ENCODE measurements at regions not wholly inside any gene's neighbourhood (a gene's known extent, or its start where the extent isn't known, plus 50 kb on each side); places are given as distances from the start of the nearest gene placed in this dataset.

DNA sequence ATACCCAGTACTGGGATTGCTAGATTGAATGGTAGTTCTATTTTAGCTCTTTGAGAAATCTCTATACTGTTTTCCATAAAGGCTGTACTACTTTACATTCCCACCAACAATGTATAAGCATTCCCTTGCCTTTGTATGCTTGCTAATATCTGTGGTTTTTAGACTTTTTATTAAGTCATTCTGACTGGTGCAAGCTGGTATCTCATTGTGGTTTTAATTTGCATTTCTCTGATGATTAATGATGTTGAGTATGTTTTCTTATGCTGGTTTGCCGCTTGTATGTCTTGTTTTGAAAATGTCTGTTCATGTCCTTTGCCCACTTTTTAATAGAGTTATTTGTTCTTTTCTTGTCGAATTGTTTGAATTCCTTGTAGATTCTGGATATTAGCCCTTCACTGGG, 512.7 kb upstream of the PAPPA start:
- TF ChIP-seq, protein P1, sequence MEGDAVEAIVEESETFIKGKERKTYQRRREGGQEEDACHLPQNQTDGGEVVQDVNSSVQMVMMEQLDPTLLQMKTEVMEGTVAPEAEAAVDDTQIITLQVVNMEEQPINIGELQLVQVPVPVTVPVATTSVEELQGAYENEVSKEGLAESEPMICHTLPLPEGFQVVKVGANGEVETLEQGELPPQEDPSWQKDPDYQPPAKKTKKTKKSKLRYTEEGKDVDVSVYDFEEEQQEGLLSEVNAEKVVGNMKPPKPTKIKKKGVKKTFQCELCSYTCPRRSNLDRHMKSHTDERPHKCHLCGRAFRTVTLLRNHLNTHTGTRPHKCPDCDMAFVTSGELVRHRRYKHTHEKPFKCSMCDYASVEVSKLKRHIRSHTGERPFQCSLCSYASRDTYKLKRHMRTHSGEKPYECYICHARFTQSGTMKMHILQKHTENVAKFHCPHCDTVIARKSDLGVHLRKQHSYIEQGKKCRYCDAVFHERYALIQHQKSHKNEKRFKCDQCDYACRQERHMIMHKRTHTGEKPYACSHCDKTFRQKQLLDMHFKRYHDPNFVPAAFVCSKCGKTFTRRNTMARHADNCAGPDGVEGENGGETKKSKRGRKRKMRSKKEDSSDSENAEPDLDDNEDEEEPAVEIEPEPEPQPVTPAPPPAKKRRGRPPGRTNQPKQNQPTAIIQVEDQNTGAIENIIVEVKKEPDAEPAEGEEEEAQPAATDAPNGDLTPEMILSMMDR (conservative IDR thresholded peaks at IDR 0.05; ENCODE audit: low read depth, low read length) = no peak
- H3K4me3 ChIP-seq (ENCODE audit: low read length) = no peak overlapping the region
- no peak for DNase-seq (ENCODE audit: low read depth)

DNA sequence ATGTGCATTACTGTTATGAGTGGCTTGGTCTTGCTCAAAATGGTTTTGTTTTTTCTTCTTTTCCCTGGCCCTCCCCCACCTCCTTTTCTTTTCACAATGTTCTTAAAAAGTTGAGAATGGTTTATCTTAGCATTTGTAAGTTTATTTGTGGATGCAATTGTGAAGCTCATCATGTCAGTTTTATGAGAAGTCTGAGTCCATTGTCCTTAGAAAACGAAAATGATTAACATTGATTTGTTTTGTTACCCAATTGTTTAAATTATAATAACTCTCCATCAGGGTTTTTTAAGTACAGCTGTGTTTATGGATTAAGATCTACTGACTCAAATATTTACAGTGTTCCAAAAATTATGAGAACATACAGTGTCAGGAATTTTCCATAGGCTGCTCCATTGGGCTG, 511.3 kb upstream of the PAPPA start:
- TF ChIP-seq, protein P1 (conservative IDR thresholded peaks at IDR 0.05; ENCODE audit: low read depth, low read length) = no peak
- no peak for DNase-seq (ENCODE audit: low read depth)
- no peak overlapping the region for H3K4me3 ChIP-seq (ENCODE audit: low read length)

DNA sequence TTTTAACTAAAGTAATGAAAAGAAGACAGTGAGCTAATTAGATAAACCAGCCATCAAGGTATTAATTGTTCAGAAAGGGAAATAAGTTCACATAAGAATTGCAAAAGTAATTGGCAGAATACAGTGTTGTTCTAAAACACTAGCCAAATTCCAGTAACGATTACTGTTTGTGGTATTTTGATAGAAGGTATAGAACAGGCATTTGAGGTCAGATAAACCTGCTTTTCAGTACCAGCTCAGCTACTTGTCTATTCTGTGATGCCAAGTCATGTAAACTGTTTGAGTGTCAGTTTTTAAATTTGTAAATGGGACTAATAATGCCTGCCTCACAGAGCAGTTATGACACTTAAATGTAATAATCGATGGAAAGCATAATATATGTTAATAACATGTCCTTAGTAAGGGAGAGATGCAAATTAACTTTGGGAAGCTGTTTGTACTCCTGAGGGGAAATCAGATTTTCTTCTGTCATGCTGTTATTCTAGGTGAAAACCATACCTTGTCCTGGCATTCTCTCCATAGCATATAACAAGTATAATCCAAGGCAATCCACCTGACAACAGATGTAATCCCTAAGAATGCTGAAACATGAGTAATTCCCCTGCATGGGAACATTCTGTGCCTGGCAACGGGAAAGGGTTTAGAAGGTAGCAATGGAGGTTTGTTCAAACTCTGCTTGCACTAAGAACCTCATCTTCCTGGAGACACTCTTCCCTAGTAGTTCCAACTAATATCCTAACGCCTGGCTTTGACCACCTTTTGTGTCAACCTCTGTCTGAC, 509.5 kb upstream of the PAPPA start:
- peak; percentile 65 for DNase-seq (ENCODE audit: low read depth)
- no peak overlapping the region for H3K4me3 ChIP-seq (ENCODE audit: low read length)
- TF ChIP-seq, protein P1 (conservative IDR thresholded peaks at IDR 0.05; ENCODE audit: low read depth, low read length) = no peak

DNA sequence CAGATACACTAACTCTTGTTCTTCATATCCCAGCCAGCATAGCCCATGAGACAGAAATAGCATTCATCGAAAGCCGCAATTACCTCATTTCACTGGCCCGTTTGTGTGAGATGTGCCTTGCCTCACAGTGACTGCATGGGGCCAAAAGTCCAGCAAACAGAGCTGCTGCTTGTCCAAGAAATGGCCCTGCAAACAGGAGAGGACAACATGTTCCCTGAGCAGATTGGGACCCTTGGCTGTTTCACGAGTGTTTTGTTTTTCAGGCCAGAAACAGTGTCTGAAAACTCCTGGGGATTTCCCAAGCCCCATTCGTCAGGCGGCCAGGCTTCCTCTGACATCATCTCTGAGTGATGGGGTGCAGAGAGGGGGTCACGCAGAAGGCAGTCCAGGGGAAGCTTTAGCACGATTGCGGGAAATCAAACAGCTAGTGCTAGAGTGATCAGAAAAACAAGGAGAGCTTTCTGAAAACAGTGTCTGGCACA, 503.6 kb upstream of the PAPPA start:
- TF ChIP-seq, protein P1 (conservative IDR thresholded peaks at IDR 0.05; ENCODE audit: low read depth, low read length) = no peak
- no peak overlapping the region for H3K4me3 ChIP-seq (ENCODE audit: low read length)
- no peak for DNase-seq (ENCODE audit: low read depth)

DNA sequence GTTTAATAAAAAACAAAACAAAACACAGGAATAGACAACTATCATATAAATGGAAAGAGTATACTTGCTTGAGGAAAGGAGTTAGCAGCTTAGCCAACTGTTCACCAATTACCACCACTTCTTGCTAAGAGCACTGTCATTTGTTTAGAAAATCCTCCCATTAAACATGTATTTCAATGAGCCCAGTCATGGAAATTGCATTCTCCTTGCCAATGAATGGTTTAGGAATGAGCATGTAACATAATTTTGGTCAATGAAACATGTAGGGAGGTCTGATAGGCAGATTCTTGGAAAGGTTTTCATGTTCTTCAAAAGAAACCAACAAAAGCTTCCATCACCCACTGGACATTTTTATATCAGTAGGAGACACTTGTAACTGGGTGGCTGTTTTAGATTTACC, 502.8 kb upstream of the PAPPA start:
- no peak for DNase-seq (ENCODE audit: low read depth)
- H3K4me3 ChIP-seq (ENCODE audit: low read length) = no peak overlapping the region
- TF ChIP-seq, protein P1 (conservative IDR thresholded peaks at IDR 0.05; ENCODE audit: low read depth, low read length) = no peak

DNA sequence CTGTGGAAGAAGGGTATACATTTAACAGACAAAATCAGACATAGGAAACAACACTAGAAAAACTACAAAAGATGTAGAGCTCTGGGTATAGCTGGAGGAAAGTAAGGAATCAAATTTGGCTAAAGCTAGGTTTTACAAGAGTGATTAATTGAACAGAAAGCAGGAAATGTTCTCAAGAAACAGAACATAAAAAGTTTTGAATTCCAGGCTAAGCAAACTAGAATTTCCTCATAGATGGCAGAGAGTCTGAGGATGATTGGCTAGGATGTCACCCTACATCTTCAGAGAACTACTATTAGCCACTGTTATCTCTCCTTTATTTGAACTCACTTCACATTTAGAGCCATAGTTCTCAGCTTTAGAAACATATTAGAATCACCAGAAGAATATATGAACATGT, 502.1 kb upstream of the PAPPA start:
- no peak overlapping the region for H3K4me3 ChIP-seq (ENCODE audit: low read length)
- TF ChIP-seq, protein P1 (conservative IDR thresholded peaks at IDR 0.05; ENCODE audit: low read depth, low read length) = no peak
- no peak for DNase-seq (ENCODE audit: low read depth)

DNA sequence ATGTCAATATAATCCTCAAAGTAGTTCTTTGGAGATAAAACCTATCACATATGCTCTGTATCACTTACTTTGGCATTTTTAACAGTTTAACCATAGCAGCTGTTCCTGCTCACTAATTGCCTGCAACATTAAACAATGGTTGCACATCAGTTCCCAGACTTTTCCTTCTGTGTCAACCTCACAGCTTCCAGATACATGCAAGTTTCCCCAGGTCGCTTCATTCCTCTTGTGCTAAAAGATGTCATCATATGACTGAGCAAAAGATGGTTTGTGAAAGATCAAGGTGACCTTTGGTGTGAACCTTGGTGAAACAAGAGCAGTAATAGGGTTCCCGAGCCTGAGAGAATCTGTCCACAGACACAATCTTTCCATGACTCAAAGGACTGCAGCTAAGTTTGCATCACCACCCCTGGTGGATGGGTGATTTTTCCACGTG, 500.4 kb upstream of the PAPPA start:
- DNase-seq (ENCODE audit: low read depth) = no peak
- no peak overlapping the region for H3K4me3 ChIP-seq (ENCODE audit: low read length)
- TF ChIP-seq, protein P1 (conservative IDR thresholded peaks at IDR 0.05; ENCODE audit: low read depth, low read length) = no peak

Measured in retinal pigment epithelial cell (primary cell).